ENCODE measurements at regions not wholly inside any gene's neighbourhood (a gene's known extent, or its start where the extent isn't known, plus 50 kb on each side); places are given as distances from the start of the nearest gene placed in this dataset.

DNA sequence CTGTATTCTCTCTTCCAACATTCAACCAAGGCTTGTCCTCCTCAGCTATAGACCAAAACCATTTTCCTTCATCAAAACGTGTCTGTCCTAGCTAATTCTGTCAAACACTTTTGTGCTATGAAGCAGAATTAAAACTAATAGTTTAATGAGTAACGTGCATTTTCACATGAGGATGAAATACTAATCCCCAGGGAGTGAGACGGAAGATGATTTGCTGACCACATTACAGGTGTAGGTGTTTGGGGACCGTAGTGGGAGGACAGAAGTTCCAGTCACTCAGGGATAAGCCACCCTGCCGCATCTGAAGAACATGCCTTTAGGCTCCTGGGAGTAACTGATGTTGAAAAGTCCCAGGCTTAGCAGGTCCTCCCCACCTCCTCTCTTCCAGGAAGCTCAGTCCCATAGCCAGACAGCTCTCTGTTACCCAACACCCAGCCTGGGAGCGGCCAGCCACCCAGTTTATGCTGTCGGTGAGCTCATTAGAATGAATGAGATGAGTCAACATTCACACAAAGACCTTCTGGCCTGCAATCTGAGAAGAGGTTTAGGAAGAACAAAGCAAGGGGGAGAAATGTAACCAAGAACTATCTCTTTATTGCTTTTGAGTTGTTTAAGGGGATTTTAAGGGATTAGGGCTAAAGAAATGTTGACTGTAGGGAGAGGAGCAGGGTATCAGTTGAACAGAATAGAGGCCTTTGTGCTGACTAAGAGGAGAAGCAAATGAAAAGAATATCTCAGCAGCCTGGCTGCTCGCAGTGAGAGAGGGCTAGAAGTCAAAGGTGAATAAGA lies 122.5 kb downstream of the FOXI3 start:
- no peaks in the 10 kb centered on the region for H3K4me1 ChIP-seq
- no peaks in the 10 kb centered on the region for H3K36me3 ChIP-seq
- intact Hi-C loops (cut with DNase I; ENCODE audit: low total_unique reads), result no loop called here
- no peak for DNase-seq (ENCODE audit: low spot score in 2 of 2)
- H3K4me3 ChIP-seq, result no peak overlapping the region
- no peaks in the 10 kb centered on the region for H3K9me3 ChIP-seq
- no peaks in the 10 kb centered on the region for H3K27me3 ChIP-seq
- TF ChIP-seq, protein P1, sequence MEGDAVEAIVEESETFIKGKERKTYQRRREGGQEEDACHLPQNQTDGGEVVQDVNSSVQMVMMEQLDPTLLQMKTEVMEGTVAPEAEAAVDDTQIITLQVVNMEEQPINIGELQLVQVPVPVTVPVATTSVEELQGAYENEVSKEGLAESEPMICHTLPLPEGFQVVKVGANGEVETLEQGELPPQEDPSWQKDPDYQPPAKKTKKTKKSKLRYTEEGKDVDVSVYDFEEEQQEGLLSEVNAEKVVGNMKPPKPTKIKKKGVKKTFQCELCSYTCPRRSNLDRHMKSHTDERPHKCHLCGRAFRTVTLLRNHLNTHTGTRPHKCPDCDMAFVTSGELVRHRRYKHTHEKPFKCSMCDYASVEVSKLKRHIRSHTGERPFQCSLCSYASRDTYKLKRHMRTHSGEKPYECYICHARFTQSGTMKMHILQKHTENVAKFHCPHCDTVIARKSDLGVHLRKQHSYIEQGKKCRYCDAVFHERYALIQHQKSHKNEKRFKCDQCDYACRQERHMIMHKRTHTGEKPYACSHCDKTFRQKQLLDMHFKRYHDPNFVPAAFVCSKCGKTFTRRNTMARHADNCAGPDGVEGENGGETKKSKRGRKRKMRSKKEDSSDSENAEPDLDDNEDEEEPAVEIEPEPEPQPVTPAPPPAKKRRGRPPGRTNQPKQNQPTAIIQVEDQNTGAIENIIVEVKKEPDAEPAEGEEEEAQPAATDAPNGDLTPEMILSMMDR (IDR thresholded peaks at IDR 0.05), result no peak
- TF ChIP-seq POLR2A (IDR thresholded peaks at IDR 0.05) (no peak), POLR2AphosphoS5 (IDR thresholded peaks at IDR 0.05) (no peak)
- no peak overlapping the region for H3K27ac ChIP-seq

DNA sequence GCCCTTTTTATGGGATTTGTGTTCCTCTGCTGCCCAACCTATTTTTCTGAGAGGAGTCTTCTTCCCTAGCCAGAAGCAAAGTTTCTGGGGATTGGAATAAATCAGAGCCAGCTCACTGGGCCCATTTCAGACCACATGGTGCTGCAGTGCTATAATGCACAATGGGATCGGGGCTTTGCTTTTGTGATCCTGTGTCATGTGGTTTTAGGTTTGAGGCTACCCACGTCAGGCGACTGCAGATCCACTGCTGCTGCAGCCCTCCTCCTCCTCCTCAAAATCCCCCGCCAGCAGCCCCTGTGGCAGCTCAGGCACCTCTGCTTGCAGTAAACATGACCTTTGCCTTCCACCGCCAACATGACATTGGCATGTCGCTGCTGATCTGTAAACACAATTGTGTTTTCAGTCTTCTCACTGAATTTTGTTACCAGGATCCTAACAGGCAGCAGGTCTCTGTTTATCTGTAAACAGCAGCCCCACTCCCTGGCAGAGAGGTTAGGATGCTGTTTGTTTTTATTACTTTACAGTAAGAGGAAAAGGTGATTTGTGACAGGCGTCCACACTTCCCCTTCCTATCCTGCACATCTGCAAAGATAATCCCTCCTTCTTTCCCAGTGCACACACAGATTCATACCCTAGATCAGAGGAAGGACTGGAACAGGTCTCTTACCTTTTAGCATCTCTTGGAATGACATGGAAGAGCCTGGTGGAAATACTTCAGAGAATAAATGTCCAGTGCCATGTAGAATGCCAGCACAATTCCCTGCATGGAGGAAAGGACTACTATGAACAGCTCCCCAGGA lies 130.8 kb downstream of the FOXI3 start:
- TF ChIP-seq, protein P1 (IDR thresholded peaks at IDR 0.05), result no peak
- Histone ChIP-seq H3K36me3 (no peaks in the 10 kb centered on the region), H3K27ac (no peak overlapping the region), H3K4me3 (no peak overlapping the region), H3K4me1 (no peaks in the 10 kb centered on the region), H3K27me3 (no peaks in the 10 kb centered on the region), H3K9me3 (no peaks in the 10 kb centered on the region)
- intact Hi-C loops (cut with DNase I; ENCODE audit: low total_unique reads), result no loop called here
- no peak for DNase-seq (ENCODE audit: low spot score in 2 of 2)

DNA sequence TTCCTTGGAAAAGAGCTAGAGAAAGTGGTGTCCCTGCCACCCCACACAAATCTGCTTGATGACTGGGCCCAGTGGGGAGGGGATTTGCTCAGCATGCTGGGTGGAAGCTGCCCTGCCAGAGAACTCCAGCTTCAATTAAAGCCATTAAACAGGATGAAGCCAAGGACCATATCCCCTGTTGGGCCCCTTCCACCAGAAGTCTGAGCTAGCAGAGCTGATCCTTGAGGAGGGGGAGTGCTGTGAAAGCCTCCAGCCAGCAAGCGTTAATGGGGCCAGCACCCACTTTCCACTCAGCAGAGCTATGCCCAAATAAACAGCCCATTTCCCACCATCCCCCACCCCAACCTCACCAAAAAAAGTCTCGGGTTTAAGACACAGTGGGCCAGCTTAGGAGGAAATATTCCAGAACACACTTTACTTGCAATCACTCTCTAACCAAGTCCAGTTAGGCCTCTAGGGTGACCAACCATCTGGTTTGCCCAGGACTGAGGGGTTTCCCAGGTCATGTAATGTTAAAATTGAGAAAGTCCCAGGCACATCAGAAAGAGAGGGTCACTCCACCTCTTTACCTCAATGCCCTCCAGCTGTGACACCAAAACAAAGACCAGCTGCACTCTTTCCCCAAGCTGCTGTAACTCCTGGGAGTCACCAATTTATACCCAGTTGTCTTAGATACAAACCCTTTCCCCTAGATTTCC lies 132.3 kb downstream of the FOXI3 start:
- no peaks in the 10 kb centered on the region for H3K36me3 ChIP-seq
- TF ChIP-seq POLR2AphosphoS5 (IDR thresholded peaks at IDR 0.05), result no peak
- no peak for TF ChIP-seq POLR2A (IDR thresholded peaks at IDR 0.05)
- TF ChIP-seq, protein P1 (IDR thresholded peaks at IDR 0.05), result no peak
- intact Hi-C loops (cut with DNase I; ENCODE audit: low total_unique reads), result no loop called here
- no peak for DNase-seq (ENCODE audit: low spot score in 2 of 2)
- H3K9me3 ChIP-seq, result no peaks in the 10 kb centered on the region
- no peaks in the 10 kb centered on the region for H3K4me1 ChIP-seq
- H3K27me3 ChIP-seq, result no peaks in the 10 kb centered on the region
- no peak overlapping the region for H3K4me3 ChIP-seq
- H3K27ac ChIP-seq, result no peak overlapping the region

DNA sequence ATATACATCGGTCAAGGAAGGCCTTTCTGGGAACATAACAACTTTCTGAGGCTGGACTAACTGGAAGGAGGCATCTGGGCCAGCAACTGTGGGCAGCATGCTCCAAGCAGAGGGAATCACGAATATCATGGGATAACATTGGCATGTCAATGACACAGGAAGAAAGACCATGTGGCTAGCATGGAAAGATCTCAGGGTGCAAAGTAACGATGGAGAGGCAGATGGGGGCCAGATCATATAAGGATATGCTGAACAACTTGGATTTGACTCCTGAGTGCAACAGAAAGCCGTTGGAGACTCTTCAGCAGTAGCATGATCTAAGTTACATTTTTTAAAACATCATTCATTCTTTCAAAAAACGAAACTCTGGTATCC lies 133.6 kb downstream of the FOXI3 start:
- Histone ChIP-seq H3K27ac (no peak overlapping the region), H3K4me1 (no peaks in the 10 kb centered on the region), H3K9me3 (peaks cover 0 to 10% of the 10 kb centered on the region in 2 donors), H3K4me3 (no peak overlapping the region), H3K27me3 (no peaks in the 10 kb centered on the region), H3K36me3 (no peaks in the 10 kb centered on the region)
- no peak for DNase-seq (ENCODE audit: low spot score in 2 of 2)
- intact Hi-C loops (cut with DNase I; ENCODE audit: low total_unique reads), result no loop called here
- TF ChIP-seq POLR2AphosphoS5 (IDR thresholded peaks at IDR 0.05), result no peak
- TF ChIP-seq, protein P1 (IDR thresholded peaks at IDR 0.05), result no peak
- TF ChIP-seq POLR2A (IDR thresholded peaks at IDR 0.05), result no peak

All from breast epithelium (tissue), 4 donors.